ENCODE measurements at regions not wholly inside any gene's neighbourhood (a gene's known extent, or its start where the extent isn't known, plus 50 kb on each side); places are given as distances from the start of the nearest gene placed in this dataset.

- no peak for DNase-seq (ENCODE audit: low read depth)
These were observed 208.9 kb upstream of the ARHGEF9 start for GRCh38 chrX:63993936-63994335.

GRCh38 chrX:63985906-63986305 lies 200.9 kb upstream of the ARHGEF9 start:
- DNase-seq (ENCODE audit: low read depth): no peak

- DNase-seq (ENCODE audit: low read depth): no peak
These were observed 194.5 kb upstream of the ARHGEF9 start for GRCh38 chrX:63979480-63979879.

- no peak for DNase-seq (ENCODE audit: low read depth)
These were observed 182.5 kb upstream of the ARHGEF9 start for GRCh38 chrX:63967551-63967950.

- no peak for DNase-seq (ENCODE audit: low read depth)
These were observed 178.2 kb upstream of the ARHGEF9 start for GRCh38 chrX:63963095-63963784.

- no peak for DNase-seq (ENCODE audit: low read depth)
These were observed 176.9 kb upstream of the ARHGEF9 start for GRCh38 chrX:63961964-63962363.

- DNase-seq (ENCODE audit: low read depth): no peak
These were observed 175.0 kb upstream of the ARHGEF9 start for GRCh38 chrX:63959975-63960374.

- DNase-seq (ENCODE audit: low read depth): no peak
These were observed 173.3 kb upstream of the ARHGEF9 start for GRCh38 chrX:63958134-63958865.

- peak; percentile 12 for DNase-seq (ENCODE audit: low read depth)
These were observed 150.8 kb upstream of the ARHGEF9 start for GRCh38 chrX:63935835-63936234.

- no peak for DNase-seq (ENCODE audit: low read depth)
These were observed 149.8 kb upstream of the ARHGEF9 start for GRCh38 chrX:63934791-63935190.

GRCh38 chrX:63934160-63934559 lies 149.1 kb upstream of the ARHGEF9 start:
- no peak for DNase-seq (ENCODE audit: low read depth)

- no peak for DNase-seq (ENCODE audit: low read depth)
These were observed 147.9 kb upstream of the ARHGEF9 start for GRCh38 chrX:63932907-63933306.

GRCh38 chrX:63932006-63932405 lies 147.0 kb upstream of the ARHGEF9 start:
- DNase-seq (ENCODE audit: low read depth): no peak

GRCh38 chrX:63930140-63930539 lies 145.1 kb upstream of the ARHGEF9 start:
- DNase-seq (ENCODE audit: low read depth): no peak

- DNase-seq (ENCODE audit: low read depth): no peak
These were observed 144.6 kb upstream of the ARHGEF9 start for GRCh38 chrX:63929608-63930007.

- no peak for DNase-seq (ENCODE audit: low read depth)
These were observed 142.8 kb upstream of the ARHGEF9 start for GRCh38 chrX:63927848-63928247.

- peak; percentile 12 for DNase-seq (ENCODE audit: low read depth)
These were observed 137.2 kb upstream of the ARHGEF9 start for GRCh38 chrX:63922221-63922620.

GRCh38 chrX:63920875-63921274 lies 135.9 kb upstream of the ARHGEF9 start:
- no peak for DNase-seq (ENCODE audit: low read depth)

GRCh38 chrX:63919081-63919480 lies 134.1 kb upstream of the ARHGEF9 start:
- no peak for DNase-seq (ENCODE audit: low read depth)

GRCh38 chrX:63918611-63919010 lies 133.6 kb upstream of the ARHGEF9 start:
- DNase-seq (ENCODE audit: low read depth): peak; percentile 73

GRCh38 chrX:63917296-63917695 lies 132.3 kb upstream of the ARHGEF9 start:
- DNase-seq (ENCODE audit: low read depth): no peak

- no peak for DNase-seq (ENCODE audit: low read depth)
These were observed 128.7 kb upstream of the ARHGEF9 start for GRCh38 chrX:63913719-63914118.

- no peak for DNase-seq (ENCODE audit: low read depth)
These were observed 104.0 kb upstream of the ARHGEF9 start for GRCh38 chrX:63889001-63889400.

All from myocyte (in vitro differentiated cells).